ENCODE measurements at regions not wholly inside any gene's neighbourhood (a gene's known extent, or its start where the extent isn't known, plus 50 kb on each side); places are given as distances from the start of the nearest gene placed in this dataset.

GRCh38 chr4:59086410-59086809, 1976.2 kb upstream of the IGFBP7 start:
- DNase-seq: no peak

GRCh38 chr4:59091146-59092142, 1981.3 kb upstream of the IGFBP7 start:
- no peak for DNase-seq

- DNase-seq: no peak
These were observed 1984.3 kb upstream of the IGFBP7 start for GRCh38 chr4:59094505-59094904.

- DNase-seq: no peak
These were observed 1992.1 kb upstream of the IGFBP7 start for GRCh38 chr4:59102311-59102710.

GRCh38 chr4:59120287-59120814, 2010.2 kb upstream of the IGFBP7 start:
- no peak for DNase-seq

GRCh38 chr4:59122626-59123025, 2012.4 kb upstream of the IGFBP7 start:
- no peak for DNase-seq

- DNase-seq: no peak
These were observed 2016.0 kb upstream of the IGFBP7 start for GRCh38 chr4:59126159-59126558.

GRCh38 chr4:59127006-59127405, 2016.8 kb upstream of the IGFBP7 start:
- DNase-seq: no peak

- DNase-seq: no peak
These were observed 2017.6 kb upstream of the IGFBP7 start for GRCh38 chr4:59127743-59128142.

GRCh38 chr4:59135248-59135985, 2025.2 kb upstream of the IGFBP7 start:
- DNase-seq: no peak

- DNase-seq: no peak
These were observed 2038.9 kb upstream of the ADGRL3 start for GRCh38 chr4:59161249-59161648.

GRCh38 chr4:59175617-59176016, 2024.5 kb upstream of the ADGRL3 start:
- DNase-seq: no peak

- DNase-seq: no peak
These were observed 2020.8 kb upstream of the ADGRL3 start for GRCh38 chr4:59179372-59179771.

GRCh38 chr4:59180161-59180560, 2020.0 kb upstream of the ADGRL3 start:
- no peak for DNase-seq

- no peak for DNase-seq
These were observed 2019.2 kb upstream of the ADGRL3 start for GRCh38 chr4:59180969-59181368.

- no peak for DNase-seq
These were observed 2004.3 kb upstream of the ADGRL3 start for GRCh38 chr4:59195839-59196238.

- no peak for DNase-seq
These were observed 1999.1 kb upstream of the ADGRL3 start for GRCh38 chr4:59200992-59201391.

- no peak for DNase-seq
These were observed 1982.1 kb upstream of the ADGRL3 start for GRCh38 chr4:59217910-59218631.

GRCh38 chr4:59222221-59222620, 1977.9 kb upstream of the ADGRL3 start:
- no peak for DNase-seq

- DNase-seq: no peak
These were observed 1976.7 kb upstream of the ADGRL3 start for GRCh38 chr4:59223292-59223941.

- no peak for DNase-seq
These were observed 1961.9 kb upstream of the ADGRL3 start for GRCh38 chr4:59238212-59238611.

GRCh38 chr4:59240011-59240410, 1960.1 kb upstream of the ADGRL3 start:
- DNase-seq: no peak

Measured in dermis blood vessel endothelial cell (primary cell).